Activated CD4-positive, alpha-beta T cell treated with anti-CD3 and anti-CD28 coated beads, Interleukin-2, Interleukin-4, amounts not matched to agents 100 ng/mL and 50 ng/mL, durations not matched to agents 16 hours and 8 hours (primary cell): ENCODE measurements at regions not wholly inside any gene's neighbourhood (a gene's known extent, or its start where the extent isn't known, plus 50 kb on each side); places are given as distances from the start of the nearest gene placed in this dataset.
"Not testable (repeated sequence)": the region's sequence is repeated elsewhere in the genome, so short reads cannot be mapped to it uniquely, and the experiment has no call there.

Experiments
- DNase-seq: peaks from one replicate; pipeline ENCODE4 v3.0.0-alpha.2; 2020; ENCODE audit warnings: low spot score

GRCh38 chr13:76829572-76830327 is 56.5 kb downstream of the KCTD12 start:
- no peak for DNase-seq

- DNase-seq, result peak; percentile 20
Observed at GRCh38 chr13:76828316-76828741, 57.9 kb downstream of the KCTD12 start.

GRCh38 chr13:76826527-76826926 is 59.7 kb downstream of the KCTD12 start:
- DNase-seq, result no peak

GRCh38 chr13:76825430-76825829 is 60.8 kb downstream of the KCTD12 start:
- DNase-seq, result no peak

- no peak for DNase-seq
Observed at GRCh38 chr13:76823969-76824368, 62.2 kb downstream of the KCTD12 start.

- DNase-seq, result peak; percentile 9
Observed at GRCh38 chr13:76822698-76823267, 63.4 kb downstream of the KCTD12 start.

- not testable (repeated sequence) for DNase-seq
Observed at GRCh38 chr13:76821222-76821621, 65.0 kb downstream of the KCTD12 start.

- no peak for DNase-seq
Observed at GRCh38 chr13:76820759-76821158, 65.4 kb downstream of the KCTD12 start.

- no peak for DNase-seq
Observed at GRCh38 chr13:76816394-76816793, 69.8 kb downstream of the KCTD12 start.

- no peak for DNase-seq
Observed at GRCh38 chr13:76815344-76815743, 70.9 kb downstream of the KCTD12 start.

- DNase-seq, result no peak
Observed at GRCh38 chr13:76813891-76814290, 72.3 kb downstream of the KCTD12 start.

- DNase-seq, result no peak
Observed at GRCh38 chr13:76813000-76813691, 73.1 kb downstream of the KCTD12 start.

GRCh38 chr13:76812206-76812897 is 73.9 kb downstream of the KCTD12 start:
- no peak for DNase-seq

GRCh38 chr13:76809389-76809788 is 76.8 kb downstream of the KCTD12 start:
- DNase-seq, result no peak

- no peak for DNase-seq
Observed at GRCh38 chr13:76808927-76809326, 77.3 kb downstream of the KCTD12 start.

GRCh38 chr13:76804801-76805200 is 81.4 kb downstream of the KCTD12 start:
- no peak for DNase-seq

- no peak for DNase-seq
Observed at GRCh38 chr13:76803831-76804230, 82.4 kb downstream of the KCTD12 start.

GRCh38 chr13:76800943-76801342 is 85.3 kb downstream of the KCTD12 start:
- DNase-seq, result no peak

- no peak for DNase-seq
Observed at GRCh38 chr13:76799696-76800095, 86.5 kb downstream of the KCTD12 start.

- no peak for DNase-seq
Observed at GRCh38 chr13:76798037-76798436, 88.2 kb downstream of the KCTD12 start.

GRCh38 chr13:76797361-76797760 is 88.8 kb downstream of the KCTD12 start:
- no peak for DNase-seq

- no peak for DNase-seq
Observed at GRCh38 chr13:76796851-76797250, 89.4 kb downstream of the KCTD12 start.
